GM12874 (cell line): ENCODE measurements at regions not wholly inside any gene's neighbourhood (a gene's known extent, or its start where the extent isn't known, plus 50 kb on each side); places are given as distances from the start of the nearest gene placed in this dataset.

Source experiments
- CTCF ChIP-seq: IDR thresholded peaks from 2 replicates; pipeline ENCODE4 v1.5.1; 2011; ENCODE audit warnings: low read depth, mild to moderate bottlenecking, control low read depth, low read length, moderate library complexity; ENCODE audit not compliant: insufficient read depth

DNA sequence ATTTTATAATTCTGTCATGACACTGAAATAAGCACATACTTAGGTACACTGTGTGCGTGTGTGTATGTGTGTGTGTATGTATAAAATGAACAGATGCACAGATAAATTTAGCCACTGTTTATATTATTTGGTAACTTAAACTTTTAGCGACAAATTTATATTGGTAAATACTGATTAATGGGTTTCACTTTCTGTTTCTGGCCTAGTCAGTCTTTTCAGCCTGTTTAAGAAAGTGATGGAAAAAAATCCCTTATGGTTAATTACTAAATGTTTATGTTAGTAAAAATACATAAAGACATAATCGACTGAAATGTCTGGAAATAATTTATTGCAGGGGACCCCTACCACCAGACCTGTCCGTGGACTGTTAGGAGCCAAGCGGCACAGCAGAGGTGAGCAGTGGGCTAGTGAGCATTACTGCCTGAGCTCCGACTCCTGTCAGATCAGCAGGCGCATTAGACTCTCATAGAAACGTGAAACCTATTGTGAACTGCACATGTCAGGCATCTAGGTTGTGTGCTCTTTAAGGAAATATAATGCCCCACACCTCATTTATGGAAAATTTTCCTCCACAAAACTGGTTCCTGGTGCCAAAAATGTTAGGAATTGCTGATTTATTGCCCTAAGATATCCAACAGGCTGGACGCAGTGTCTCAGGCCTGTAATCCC lies 717.4 kb downstream of the SI start:
- TF ChIP-seq CTCF: no peak

- no peak for TF ChIP-seq CTCF
These were observed 718.2 kb downstream of the SI start for GRCh38 chr3:164360078-164360578.

GRCh38 chr3:164352991-164353390 lies 725.3 kb downstream of the SI start:
- no peak for TF ChIP-seq CTCF

GRCh38 chr3:164351131-164351530 lies 727.2 kb downstream of the SI start:
- no peak for TF ChIP-seq CTCF

GRCh38 chr3:164341086-164341485 lies 737.2 kb downstream of the SI start:
- no peak for TF ChIP-seq CTCF

DNA sequence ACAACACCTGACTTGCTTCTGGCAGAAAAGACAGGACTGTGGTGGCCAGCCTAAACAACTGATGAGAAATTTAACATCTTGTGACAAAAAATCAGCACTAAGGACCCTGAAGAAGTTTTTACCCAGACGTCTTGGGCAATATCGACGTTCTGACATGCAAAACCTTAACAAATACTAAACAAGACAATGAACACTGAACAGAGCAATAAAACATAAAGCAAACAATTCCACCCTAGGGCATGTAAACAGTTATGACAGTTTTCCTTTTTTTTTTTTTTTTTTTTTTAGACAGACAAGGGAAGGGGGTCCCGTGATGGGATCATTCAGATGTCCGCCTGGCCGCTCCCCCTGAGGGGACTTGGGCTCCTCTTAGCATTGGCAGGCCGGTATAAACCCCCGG lies 738.0 kb downstream of the SI start:
- TF ChIP-seq CTCF: no peak

DNA sequence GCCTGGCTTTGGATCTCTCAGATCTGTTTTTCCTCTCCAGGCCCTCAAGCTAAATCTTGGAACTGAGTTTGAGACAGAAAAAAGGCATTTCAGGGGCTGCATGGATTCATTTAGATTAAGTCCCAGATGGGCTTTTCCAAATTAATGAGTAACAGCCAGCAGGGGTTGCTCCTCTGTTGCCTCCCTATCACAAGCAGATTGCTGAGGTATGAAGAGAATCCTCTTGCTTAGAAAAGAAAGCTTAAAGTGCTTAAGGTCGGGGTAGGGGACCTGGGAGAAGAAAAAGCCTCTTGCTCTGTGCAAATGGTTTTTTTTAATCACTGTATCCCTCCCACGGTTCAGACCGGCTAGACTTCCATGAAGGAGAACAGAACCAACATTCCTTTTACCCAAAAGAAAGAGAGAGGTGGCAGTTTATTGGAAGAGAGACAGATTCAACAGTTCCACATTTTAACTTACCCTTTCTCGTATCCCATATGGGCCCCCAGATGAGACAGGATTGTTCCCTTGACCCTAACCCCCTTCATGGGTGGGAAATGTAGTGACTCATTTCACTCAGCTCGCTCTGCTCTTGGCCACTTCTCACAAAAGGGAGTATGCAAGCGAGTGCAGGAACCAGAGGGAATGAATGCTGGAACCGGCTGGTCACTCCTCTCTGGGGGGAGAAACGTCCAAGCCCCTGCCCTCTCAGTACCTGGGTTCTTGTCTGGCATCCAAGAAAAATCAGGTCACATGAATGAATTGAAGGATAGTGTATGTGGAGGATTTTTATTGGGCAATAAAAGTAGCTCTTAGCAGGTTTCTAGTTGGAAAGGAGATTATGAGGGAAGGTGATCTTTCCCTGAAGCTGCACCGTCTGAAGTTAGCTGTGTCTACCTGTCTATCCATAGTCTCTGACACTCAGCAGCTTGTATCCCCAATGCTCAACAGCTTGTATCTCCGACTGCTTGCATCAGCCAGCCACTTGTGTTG lies 745.2 kb downstream of the SI start:
- TF ChIP-seq CTCF: no peak
